Endothelial cell of umbilical vein (primary cell): ENCODE measurements at regions not wholly inside any gene's neighbourhood (a gene's known extent, or its start where the extent isn't known, plus 50 kb on each side); places are given as distances from the start of the nearest gene placed in this dataset.

Experiments
- BruUV-seq: library from RNA; stranded (reverse); fragments of 400-500 nt; replicated peaks from 2 replicates; lab custom pipeline; 2021; lab: Mats Ljungman, UMichigan
- CTCF ChIA-PET: fragments of 300-600, 350-600 bp; sonication (Branson Sonifier 250); formaldehyde crosslinking; loops from one replicate; lab custom pipeline; 2021; ENCODE audit warnings: antibody characterized with exemption, inconsistent platforms; lab: Charles Lee
- POLR2A ChIA-PET: fragments of 300-600, 350-600 bp; sonication (Branson Sonifier 250); formaldehyde crosslinking; loops from one replicate; lab custom pipeline; 2021; ENCODE audit warnings: antibody characterized with exemption, inconsistent platforms; lab: Charles Lee
- DNase-seq: peaks from one replicate; pipeline ENCODE4 v3.0.0-alpha.2; 2011; ENCODE audit warnings: low read depth, low spot score
- FAIRE-seq: peaks from 2 replicates; lab custom pipeline; 2011; peaks lifted over from hg19 to GRCh38; lab: Jason Lieb, UNC
- H2AFZ ChIP-seq: 2 replicates; pipeline ENCODE4 v1.6.0; 2012; ENCODE audit warnings: low read depth, low read length, control low read depth, inconsistent platforms
- H3K27ac ChIP-seq: 2 replicates; pipeline ENCODE4 v1.5.1; 2011; ENCODE audit warnings: low read depth, mild to moderate bottlenecking, control low read depth, low read length, moderate library complexity; ENCODE audit not compliant: insufficient read depth
- H3K27me3 ChIP-seq, 2 experiments: 2 replicates each; pipeline versions ENCODE4 v1.6.0 to v1.6.1; 2011; ENCODE audit warnings: low read length in 2 of 2, mixed read lengths in 1 of 2; ENCODE audit not compliant: control insufficient read depth in 2 of 2, insufficient read depth in 2 of 2
- H3K36me3 ChIP-seq, 2 experiments: 2 replicates in 1 of 2; 3 replicates in 1 of 2; pipeline ENCODE4 v1.5.1; 2011; ENCODE audit warnings: low read length in 2 of 2, mild to moderate bottlenecking in 1 of 2, moderate library complexity in 1 of 2; ENCODE audit not compliant: control insufficient read depth in 2 of 2, insufficient read depth in 2 of 2; ENCODE audit errors: extremely low read depth in 1 of 2
- H3K4me1 ChIP-seq: 3 replicates; pipeline ENCODE4 v1.5.1; 2011; ENCODE audit warnings: mild to moderate bottlenecking, low read length; ENCODE audit not compliant: control insufficient read depth, insufficient read depth; ENCODE audit errors: extremely low read depth
- H3K4me2 ChIP-seq: 2 replicates; pipeline ENCODE4 v1.6.1; 2011; ENCODE audit warnings: low read length, control low read depth, mixed read lengths; ENCODE audit not compliant: insufficient read depth
- H3K4me3 ChIP-seq, 3 experiments: fragments of 200-600 bp in 1 of 3; sonication (generic), shearing (Covaris generic) in 1 of 3; replicated peaks in 1 of 3; 2 replicates each; pipeline ENCODE4 v1.5.1; 2011 to 2016; ENCODE audit warnings: control low read depth in 3 of 3, low read length in 3 of 3, mild to moderate bottlenecking in 2 of 3, inconsistent platforms in 1 of 3, low read depth in 1 of 3, moderate library complexity in 1 of 3; ENCODE audit not compliant: insufficient read depth in 1 of 3
- H3K79me2 ChIP-seq: 2 replicates; pipeline ENCODE4 v1.6.0; 2012; ENCODE audit warnings: low read length, inconsistent platforms; ENCODE audit not compliant: control insufficient read depth, insufficient read depth
- H3K9ac ChIP-seq: replicated peaks from 2 replicates; pipeline ENCODE3; 2011; ENCODE audit warnings: low read length, control low read depth; ENCODE audit not compliant: insufficient read depth; ENCODE audit errors: extremely low read depth
- H3K9me1 ChIP-seq: replicated peaks from 3 replicates; pipeline ENCODE4 v1.6.0; 2011; ENCODE audit warnings: mild to moderate bottlenecking, low read length; ENCODE audit not compliant: control insufficient read depth, insufficient read depth; ENCODE audit errors: extremely low read depth
- H3K9me3 ChIP-seq: replicated peaks from 2 replicates; pipeline ENCODE4 v1.5.1; 2012; ENCODE audit warnings: low read length, inconsistent platforms; ENCODE audit not compliant: control insufficient read depth, insufficient read depth
- H4K20me1 ChIP-seq: replicated peaks from 2 replicates; pipeline ENCODE3; 2011; ENCODE audit warnings: mild to moderate bottlenecking, low read length; ENCODE audit not compliant: control insufficient read depth, insufficient read depth; ENCODE audit errors: extremely low read depth
- EZH2 ChIP-seq: IDR thresholded peaks from 2 replicates; pipeline ENCODE4 v1.6.1; 2012; ENCODE audit warnings: borderline replicate concordance, low read depth, mild to moderate bottlenecking, moderate library complexity, low read length, inconsistent platforms; ENCODE audit not compliant: severe bottlenecking
- FOS ChIP-seq: IDR thresholded peaks from 2 replicates; pipeline ENCODE4 v1.6.1; 2011; ENCODE audit warnings: mild to moderate bottlenecking, low read length, moderate library complexity, borderline replicate concordance; ENCODE audit not compliant: insufficient read depth
- GATA2 ChIP-seq: IDR thresholded peaks from 2 replicates; pipeline ENCODE4 v1.7.0; 2011; ENCODE audit warnings: low read depth, mild to moderate bottlenecking, moderate library complexity, mixed read lengths, low read length; ENCODE audit not compliant: insufficient read length, insufficient read depth
- JUN ChIP-seq: IDR thresholded peaks from 2 replicates; pipeline ENCODE4 v1.6.1; 2011; ENCODE audit warnings: borderline replicate concordance, low read depth; ENCODE audit not compliant: insufficient read length, insufficient read depth
- MYC ChIP-seq: IDR thresholded peaks from one replicate; pipeline ENCODE4 v1.6.1; 2011; ENCODE audit warnings: mild to moderate bottlenecking, low read depth, low read length
- POLR2A ChIP-seq: IDR thresholded peaks from 2 replicates; pipeline ENCODE4 v1.6.1; 2012; ENCODE audit warnings: low read depth, mild to moderate bottlenecking, control low read depth, low read length
- POLR2AphosphoS5 ChIP-seq: IDR thresholded peaks from 2 replicates; pipeline ENCODE4 v1.6.1; 2012; ENCODE audit warnings: low read depth, mild to moderate bottlenecking, control low read depth, low read length, moderate library complexity; ENCODE audit not compliant: insufficient read depth
- dilution Hi-C: fragments of 300-500 bp; cut with MboI; formaldehyde crosslinking; loops from one replicate; pipeline ENCODE4 v1.15.0; 2019; ENCODE audit warnings: low sequenced_read_pairs; ENCODE audit not compliant: extremely low pct_ligation_motif_present
- intact Hi-C: fragments of 100-400 bp; cut with micrococcal nuclease; formaldehyde crosslinking; loops from one replicate; pipeline ENCODE4 v1.10.0; 2022
- TF ChIP-seq, protein P1 (sequence below), 2 donors: IDR thresholded peaks; 1 replicate in 1 of 2; 2 replicates in 1 of 2; pipeline ENCODE4 v1.5.1; 2011; ENCODE audit warnings: low read length in 2 of 2, mild to moderate bottlenecking in 2 of 2, moderate library complexity in 2 of 2, control low read depth in 1 of 2, inconsistent platforms in 1 of 2, low read depth in 1 of 2; ENCODE audit not compliant: insufficient read depth in 1 of 2; ENCODE audit errors: extremely low read depth in 1 of 2
- TF ChIP-seq, protein P2 (sequence below): IDR thresholded peaks from 2 replicates; pipeline ENCODE4 v1.6.1; 2011; ENCODE audit not compliant: insufficient read depth, insufficient read length

DNA sequence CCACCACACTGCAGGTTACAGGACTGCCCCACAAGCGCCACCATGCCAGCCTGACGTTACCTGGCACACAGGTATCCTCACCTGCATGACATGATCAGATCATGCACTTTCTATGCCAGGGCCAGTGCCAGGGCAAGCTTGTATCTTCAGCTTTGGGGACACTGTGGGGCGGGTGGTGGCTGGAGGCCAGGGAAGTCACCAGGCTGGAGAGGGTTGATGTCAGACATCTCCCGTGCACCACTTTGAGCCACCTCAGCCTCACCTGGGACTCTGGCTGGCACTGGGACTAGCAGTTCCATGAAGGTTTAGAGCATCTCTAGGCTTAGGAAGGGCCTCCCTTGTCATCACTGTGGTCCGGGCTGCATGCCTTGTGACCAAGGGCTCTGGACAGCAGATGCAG, 97.2 kb downstream of the WTIP start:
- Histone ChIP-seq H2AFZ (no peak overlapping the region), H3K4me3 (no peak overlapping the region), H4K20me1 (no peaks in the 10 kb centered on the region), H3K79me2 (no peaks in the 10 kb centered on the region), H3K9me1 (no peaks in the 10 kb centered on the region), H3K36me3 (no peaks in the 10 kb centered on the region), H3K4me1 (no peaks in the 10 kb centered on the region), H3K4me2 (no peak overlapping the region), H3K9me3 (no peaks in the 10 kb centered on the region), H3K27me3 (no peaks in the 10 kb centered on the region), H3K27ac (no peak overlapping the region), H3K9ac (no peak overlapping the region)
- FAIRE-seq, result no peak
- dilution Hi-C loops, result no loop called here
- ChIA-PET CTCF (no interaction called here), POLR2A (no interaction called here)
- BruUV-seq, result no TSS peak
- TF ChIP-seq FOS, result no peak
- TF ChIP-seq, protein P1, sequence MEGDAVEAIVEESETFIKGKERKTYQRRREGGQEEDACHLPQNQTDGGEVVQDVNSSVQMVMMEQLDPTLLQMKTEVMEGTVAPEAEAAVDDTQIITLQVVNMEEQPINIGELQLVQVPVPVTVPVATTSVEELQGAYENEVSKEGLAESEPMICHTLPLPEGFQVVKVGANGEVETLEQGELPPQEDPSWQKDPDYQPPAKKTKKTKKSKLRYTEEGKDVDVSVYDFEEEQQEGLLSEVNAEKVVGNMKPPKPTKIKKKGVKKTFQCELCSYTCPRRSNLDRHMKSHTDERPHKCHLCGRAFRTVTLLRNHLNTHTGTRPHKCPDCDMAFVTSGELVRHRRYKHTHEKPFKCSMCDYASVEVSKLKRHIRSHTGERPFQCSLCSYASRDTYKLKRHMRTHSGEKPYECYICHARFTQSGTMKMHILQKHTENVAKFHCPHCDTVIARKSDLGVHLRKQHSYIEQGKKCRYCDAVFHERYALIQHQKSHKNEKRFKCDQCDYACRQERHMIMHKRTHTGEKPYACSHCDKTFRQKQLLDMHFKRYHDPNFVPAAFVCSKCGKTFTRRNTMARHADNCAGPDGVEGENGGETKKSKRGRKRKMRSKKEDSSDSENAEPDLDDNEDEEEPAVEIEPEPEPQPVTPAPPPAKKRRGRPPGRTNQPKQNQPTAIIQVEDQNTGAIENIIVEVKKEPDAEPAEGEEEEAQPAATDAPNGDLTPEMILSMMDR (IDR thresholded peaks at IDR 0.05; ENCODE audit: extremely low read depth in 1 of 2, insufficient read depth in 1 of 2, low read depth in 1 of 2, low read length in 2 of 2), result no peak
- TF ChIP-seq POLR2A, result no peak
- no peak for TF ChIP-seq MYC
- TF ChIP-seq JUN, result no peak
- TF ChIP-seq POLR2AphosphoS5, result no peak
- no peak for TF ChIP-seq GATA2
- no peak for TF ChIP-seq EZH2
- TF ChIP-seq, protein P2, sequence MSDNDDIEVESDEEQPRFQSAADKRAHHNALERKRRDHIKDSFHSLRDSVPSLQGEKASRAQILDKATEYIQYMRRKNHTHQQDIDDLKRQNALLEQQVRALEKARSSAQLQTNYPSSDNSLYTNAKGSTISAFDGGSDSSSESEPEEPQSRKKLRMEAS, result no peak
- no peak for DNase-seq
- intact Hi-C loops, result no loop called here
